Right lobe of liver (tissue), 6 donors: ENCODE measurements at regions not wholly inside any gene's neighbourhood (a gene's known extent, or its start where the extent isn't known, plus 50 kb on each side); places are given as distances from the start of the nearest gene placed in this dataset.
"Not testable (repeated sequence)": the region's sequence is repeated elsewhere in the genome, so short reads cannot be mapped to it uniquely, and the experiment has no call there.

ENCODE experiments used
- ATAC-seq, 4 donors: fragments of 200-7000 bp; cut with Tn5 transposase; one replicate each; pipeline ENCODE4 v1.9.1; 2020; ENCODE audit warnings: mild to moderate bottlenecking in 4 of 4, moderate library complexity in 4 of 4
- DNase-seq, 3 donors: peaks; one replicate each; pipeline ENCODE4 v3.0.0-alpha.2; 2020
- H3K27ac ChIP-seq, 3 donors: fragments of 200-600 bp; one replicate each; pipeline ENCODE4 v1.8.0; 2022
- H3K27me3 ChIP-seq, 2 donors: fragments of 200-600 bp; one replicate each; pipeline ENCODE4 v1.8.0; 2022
- H3K36me3 ChIP-seq, 4 donors: fragments of 200-600 bp; sonication (generic) in 1 of 4; one replicate each; pipeline versions ENCODE4 v1.5.1 to v1.8.0; 2017 to 2022; ENCODE audit warnings: control low read depth in 1 of 4
- H3K4me1 ChIP-seq, 4 donors: fragments of 200-600 bp; sonication (generic) in 1 of 4; one replicate each; pipeline versions ENCODE4 v1.5.1 to v1.8.0; 2017 to 2022; ENCODE audit warnings: control low read depth in 1 of 4
- H3K4me3 ChIP-seq, 3 donors: fragments of 200-600 bp; one replicate each; pipeline ENCODE4 v1.8.0; 2022
- H3K9me3 ChIP-seq, 4 donors: fragments of 200-600 bp; sonication (generic) in 1 of 4; one replicate each; pipeline versions ENCODE4 v1.5.1 to v1.8.0; 2017 to 2022; ENCODE audit warnings: control low read depth in 1 of 4
- CTCF ChIP-seq, 4 donors: fragments of 200-600 bp in 3 of 4; fragments of 450-650 bp in 1 of 4; IDR thresholded peaks; one replicate each; pipeline versions ENCODE4 v1.5.1 to v1.8.0; 2016 to 2022; ENCODE audit warnings: antibody characterized with exemption in 4 of 4, mild to moderate bottlenecking in 2 of 4
- POLR2A ChIP-seq: fragments of 450-650 bp; IDR thresholded peaks from one replicate; pipeline ENCODE4 v1.6.1; 2017; ENCODE audit warnings: antibody characterized with exemption, mild to moderate bottlenecking
- WGBS: methylation state at CpG from one replicate; pipeline ENCODE4 v1.1.6; 2018; ENCODE audit warnings: low coverage, low lambda C conversion rate; ENCODE audit not compliant: insufficient coverage; ENCODE audit errors: missing lambda C conversion rate; 5-methylcytosine and 5-hydroxymethylcytosine counted together
- intact Hi-C, 2 donors: fragments of 100-400 bp; cut with DNase I; formaldehyde crosslinking; loops; one replicate each; pipeline versions ENCODE4 v1.11.2 to v1.14.1; 2022
- donor health status: DM: no; HTN: yes; CAD: no.
- donor health status: DM: no; HTN: no; CAD: no.
- donor health status: DM: no; HTN: no; CAD: no.
- donor health status: DM: no; HTN: yes; CAD: no.
- donor health status: DM: no; HTN: yes; CAD: no.

DNA sequence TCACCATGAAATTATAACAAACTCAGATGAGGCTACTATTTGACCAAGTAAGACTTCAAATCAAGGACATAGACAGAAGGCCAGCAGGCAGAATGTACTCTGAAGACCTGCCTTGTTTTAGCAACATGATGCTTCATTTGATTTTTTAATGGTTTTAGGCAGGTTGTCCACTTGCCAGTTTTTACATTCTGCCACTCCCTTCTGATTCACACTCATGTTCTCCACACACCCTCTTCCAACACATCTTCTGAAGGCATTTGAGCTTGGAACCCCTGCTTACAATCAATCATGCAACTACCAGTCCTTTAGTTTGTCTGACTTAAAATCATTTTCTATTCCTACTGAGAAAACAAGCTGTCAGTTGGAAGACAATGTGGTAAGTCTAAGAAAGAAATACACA, 114.9 kb upstream of the SMIM31 start:
- Histone ChIP-seq H3K4me1 (no peaks in the 10 kb centered on the region), H3K27me3 (no peaks in the 10 kb centered on the region), H3K27ac (no peak overlapping the region), H3K4me3 (no peak overlapping the region), H3K9me3 (no peaks in the 10 kb centered on the region), H3K36me3 (no peaks in the 10 kb centered on the region)
- no peak for DNase-seq
- intact Hi-C loops: no loop called here
- no peak for TF ChIP-seq POLR2A
- TF ChIP-seq CTCF (IDR thresholded peaks at IDR 0.05): no peak
- no peak for ATAC-seq

DNA sequence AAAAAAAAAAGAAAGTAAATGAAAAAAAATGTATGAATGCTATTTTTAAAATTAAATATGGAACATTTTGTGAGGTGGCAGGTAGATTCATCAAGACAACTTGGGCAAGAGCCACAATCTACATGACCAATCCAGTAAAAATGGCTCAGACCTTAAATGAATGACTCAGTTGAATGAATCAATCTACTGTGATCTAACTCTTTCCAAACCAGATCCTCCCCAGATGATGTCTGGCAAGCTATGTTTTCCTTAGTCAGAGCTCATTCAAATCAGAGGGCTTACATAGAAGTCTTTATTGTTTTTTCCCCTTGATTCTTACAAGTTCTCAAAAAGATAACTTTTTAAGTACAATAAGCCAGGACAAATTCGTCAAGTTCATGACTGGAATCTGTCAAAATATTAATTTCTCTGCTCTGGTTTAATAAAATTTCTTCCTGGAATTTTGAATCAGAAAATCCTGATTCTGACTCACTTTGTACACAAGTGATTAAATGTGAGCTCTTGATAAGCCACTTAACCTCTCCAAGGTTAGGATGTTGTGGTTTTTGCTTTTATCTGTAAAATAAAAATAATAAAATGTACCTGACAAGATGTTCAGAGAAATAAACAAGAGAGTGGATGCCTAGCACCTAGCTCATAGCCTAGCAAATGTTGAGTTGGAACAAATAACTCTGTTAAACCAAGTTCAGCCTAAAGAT, 105.6 kb upstream of the SMIM31 start:
- Histone ChIP-seq H3K27me3 (no peaks in the 10 kb centered on the region), H3K4me1 (no peaks in the 10 kb centered on the region), H3K36me3 (no peaks in the 10 kb centered on the region), H3K27ac (no peak overlapping the region), H3K4me3 (no peak overlapping the region), H3K9me3 (no peaks in the 10 kb centered on the region)
- DNase-seq: no peak
- 17% methylated on average over 1 of the region's 1 CpG for WGBS
- TF ChIP-seq POLR2A: no peak
- no peak for TF ChIP-seq CTCF (IDR thresholded peaks at IDR 0.05)
- intact Hi-C loops: no loop called here
- no peak for ATAC-seq

DNA sequence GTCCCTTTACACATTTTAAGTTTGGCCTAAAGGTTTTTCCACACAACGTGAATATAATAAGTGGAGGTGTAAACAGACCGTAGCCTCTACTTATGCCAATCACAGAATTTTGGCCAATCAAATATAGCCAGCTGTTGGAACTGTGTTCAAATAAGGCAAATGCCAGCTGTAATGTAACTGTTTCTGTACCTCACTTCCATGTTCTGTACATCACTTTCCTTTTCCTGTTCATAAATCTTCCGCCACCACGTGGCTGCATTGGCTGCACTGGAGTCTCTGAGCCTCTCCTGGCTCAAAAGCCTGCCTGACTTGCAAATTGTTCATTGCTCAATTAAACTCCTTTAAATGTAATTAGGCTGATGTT, 105.1 kb upstream of the SMIM31 start:
- no peak for ATAC-seq
- Histone ChIP-seq H3K27ac (no peak overlapping the region), H3K27me3 (no peaks in the 10 kb centered on the region), H3K9me3 (no peaks in the 10 kb centered on the region), H3K4me1 (no peaks in the 10 kb centered on the region), H3K36me3 (no peaks in the 10 kb centered on the region), H3K4me3 (no peak overlapping the region)
- TF ChIP-seq POLR2A (no peak), CTCF (IDR thresholded peaks at IDR 0.05) (no peak)
- WGBS: 58% methylated on average over 4 of the region's 4 CpGs
- DNase-seq: no peak
- intact Hi-C loops: no loop called here

GRCh38 chr4:164659765-164660164, 94.2 kb upstream of the SMIM31 start:
- intact Hi-C loops: no loop called here
- WGBS: 17% methylated on average over 1 of the region's 1 CpG
- DNase-seq: no peak

GRCh38 chr4:164676152-164676551, 77.8 kb upstream of the SMIM31 start:
- H3K4me1 ChIP-seq, H3K9me3 ChIP-seq, H3K36me3 ChIP-seq, ATAC-seq, intact Hi-C loops, DNase-seq, H3K27ac ChIP-seq, H3K27me3 ChIP-seq, H3K4me3 ChIP-seq: not testable (repeated sequence)
- WGBS: 35% methylated on average over 4 of the region's 9 CpGs

More at GRCh38 chr4:164659765-164660164, 94.2 kb upstream of the SMIM31 start:
- TF ChIP-seq POLR2A: no peak
- TF ChIP-seq CTCF (IDR thresholded peaks at IDR 0.05): no peak
- Histone ChIP-seq H3K9me3 (no peaks in the 10 kb centered on the region), H3K4me1 (no peaks in the 10 kb centered on the region), H3K27me3 (no peaks in the 10 kb centered on the region), H3K27ac (no peak overlapping the region), H3K36me3 (no peaks in the 10 kb centered on the region), H3K4me3 (no peak overlapping the region)
- no peak for ATAC-seq
